OCI-LY1 (cell line): ENCODE measurements at regions not wholly inside any gene's neighbourhood (a gene's known extent, or its start where the extent isn't known, plus 50 kb on each side); places are given as distances from the start of the nearest gene placed in this dataset.

ENCODE experiments used
- CTCF ChIP-seq: fragments of 200-600 bp; sonication (generic), shearing (Covaris generic); IDR thresholded peaks from 2 replicates; pipeline ENCODE4 v1.5.1; 2017; ENCODE audit warnings: mild to moderate bottlenecking, antibody characterized with exemption, low read length, moderate library complexity, mixed read lengths
- EZH2 ChIP-seq: fragments of 200-600 bp; sonication (generic), shearing (Covaris generic); IDR thresholded peaks from 2 replicates; pipeline ENCODE4 v1.8.0; 2017; ENCODE audit warnings: borderline replicate concordance, mixed run types, mild to moderate bottlenecking, antibody characterized with exemption, low read length, moderate library complexity, mixed read lengths

GRCh38 chr2:11969774-11970173 is 223.3 kb downstream of the LPIN1 start:
- TF ChIP-seq CTCF = no peak
- no peak for TF ChIP-seq EZH2
